D721Med (cell line): ENCODE measurements at regions not wholly inside any gene's neighbourhood (a gene's known extent, or its start where the extent isn't known, plus 50 kb on each side); places are given as distances from the start of the nearest gene placed in this dataset.
"Not testable (repeated sequence)": the region's sequence is repeated elsewhere in the genome, so short reads cannot be mapped to it uniquely, and the experiment has no call there.

ENCODE experiments used
- DNase-seq: peaks from one replicate; pipeline ENCODE4 v3.0.0; 2011; ENCODE audit warnings: low spot score; ENCODE audit not compliant: insufficient read length
- FAIRE-seq: peaks from 2 replicates; lab custom pipeline; 2011; peaks lifted over from hg19 to GRCh38; lab: Jason Lieb, UNC
- TF ChIP-seq, protein P1 (sequence below): IDR thresholded peaks from 2 replicates; pipeline ENCODE4 v1.5.1; 2012; ENCODE audit warnings: mild to moderate bottlenecking, control low read depth; ENCODE audit not compliant: insufficient read depth; ENCODE audit errors: missing control alignments

DNA sequence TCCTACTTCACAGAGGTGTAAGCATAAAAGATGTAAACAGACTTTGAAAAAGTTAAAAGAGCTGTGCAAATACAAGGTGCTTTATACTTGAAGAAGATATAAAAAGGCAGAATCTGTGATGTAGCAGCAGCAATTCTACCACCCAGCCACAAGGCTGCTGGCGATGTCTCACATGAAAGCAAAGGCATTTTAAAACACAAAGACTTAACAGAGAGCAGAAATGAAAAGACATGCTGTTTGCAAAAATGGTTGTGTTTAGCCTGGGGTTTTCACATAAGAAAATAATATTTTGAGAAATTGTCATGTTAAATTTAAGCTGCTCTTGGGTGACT is 85.5 kb upstream of the ZNF800 start:
- TF ChIP-seq, protein P1, sequence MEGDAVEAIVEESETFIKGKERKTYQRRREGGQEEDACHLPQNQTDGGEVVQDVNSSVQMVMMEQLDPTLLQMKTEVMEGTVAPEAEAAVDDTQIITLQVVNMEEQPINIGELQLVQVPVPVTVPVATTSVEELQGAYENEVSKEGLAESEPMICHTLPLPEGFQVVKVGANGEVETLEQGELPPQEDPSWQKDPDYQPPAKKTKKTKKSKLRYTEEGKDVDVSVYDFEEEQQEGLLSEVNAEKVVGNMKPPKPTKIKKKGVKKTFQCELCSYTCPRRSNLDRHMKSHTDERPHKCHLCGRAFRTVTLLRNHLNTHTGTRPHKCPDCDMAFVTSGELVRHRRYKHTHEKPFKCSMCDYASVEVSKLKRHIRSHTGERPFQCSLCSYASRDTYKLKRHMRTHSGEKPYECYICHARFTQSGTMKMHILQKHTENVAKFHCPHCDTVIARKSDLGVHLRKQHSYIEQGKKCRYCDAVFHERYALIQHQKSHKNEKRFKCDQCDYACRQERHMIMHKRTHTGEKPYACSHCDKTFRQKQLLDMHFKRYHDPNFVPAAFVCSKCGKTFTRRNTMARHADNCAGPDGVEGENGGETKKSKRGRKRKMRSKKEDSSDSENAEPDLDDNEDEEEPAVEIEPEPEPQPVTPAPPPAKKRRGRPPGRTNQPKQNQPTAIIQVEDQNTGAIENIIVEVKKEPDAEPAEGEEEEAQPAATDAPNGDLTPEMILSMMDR: no peak
- no peak for FAIRE-seq
- no peak for DNase-seq

DNA sequence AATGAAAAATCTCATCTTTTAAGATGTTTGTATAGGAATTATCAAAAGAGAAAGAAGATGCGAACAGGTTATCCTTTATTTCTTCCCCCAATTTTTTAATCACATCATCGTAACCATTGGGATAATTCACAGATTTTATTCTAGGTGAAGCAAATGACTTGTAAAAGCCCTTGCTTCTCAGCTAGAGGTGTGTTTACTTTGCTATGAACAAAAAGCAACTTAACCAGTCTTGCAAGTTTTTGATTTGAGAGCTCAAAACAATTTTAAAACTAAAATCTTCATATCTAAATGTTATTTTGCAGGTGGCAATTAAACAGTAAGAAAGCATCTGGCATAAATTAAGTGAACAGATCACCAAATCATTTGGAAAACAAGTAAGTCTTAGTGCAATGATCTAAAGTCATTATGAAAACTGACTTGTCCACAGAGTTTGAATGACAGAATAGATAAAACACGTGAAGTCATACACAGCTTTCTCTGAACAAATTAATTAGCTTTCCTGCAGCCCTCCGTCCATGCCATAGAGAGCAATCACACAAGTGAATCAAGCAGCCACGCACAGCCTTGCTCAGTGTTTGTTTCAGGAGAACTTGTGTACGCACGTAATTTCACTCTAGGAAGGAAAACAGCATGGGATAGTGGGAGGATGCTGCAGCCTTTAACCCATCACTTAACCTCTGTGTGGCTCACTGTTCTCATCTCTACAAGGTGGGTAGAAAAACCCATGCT is 85.0 kb upstream of the ZNF800 start:
- FAIRE-seq: no peak
- no peak for DNase-seq
- TF ChIP-seq, protein P1: no peak

DNA sequence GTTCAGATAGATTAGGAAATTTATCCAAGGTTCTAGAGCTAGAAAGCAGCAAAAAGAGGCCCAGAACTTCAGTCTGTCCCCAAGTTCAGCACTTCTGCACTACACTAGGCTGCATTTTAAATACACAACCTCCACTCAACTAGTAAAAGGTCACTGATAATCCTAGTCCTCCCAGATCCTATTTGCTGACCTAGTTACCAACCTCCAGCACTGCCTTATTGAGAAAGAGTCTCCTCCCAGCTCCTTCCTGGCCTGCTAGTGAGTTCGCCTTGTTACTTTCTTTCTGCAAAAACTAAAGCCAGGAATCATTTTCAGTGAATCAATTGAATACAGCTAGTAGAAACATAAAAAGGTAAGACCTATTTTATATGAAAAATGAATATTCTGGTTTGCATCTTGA is 84.1 kb upstream of the ZNF800 start:
- TF ChIP-seq, protein P1: no peak
- DNase-seq: no peak
- no peak for FAIRE-seq

DNA sequence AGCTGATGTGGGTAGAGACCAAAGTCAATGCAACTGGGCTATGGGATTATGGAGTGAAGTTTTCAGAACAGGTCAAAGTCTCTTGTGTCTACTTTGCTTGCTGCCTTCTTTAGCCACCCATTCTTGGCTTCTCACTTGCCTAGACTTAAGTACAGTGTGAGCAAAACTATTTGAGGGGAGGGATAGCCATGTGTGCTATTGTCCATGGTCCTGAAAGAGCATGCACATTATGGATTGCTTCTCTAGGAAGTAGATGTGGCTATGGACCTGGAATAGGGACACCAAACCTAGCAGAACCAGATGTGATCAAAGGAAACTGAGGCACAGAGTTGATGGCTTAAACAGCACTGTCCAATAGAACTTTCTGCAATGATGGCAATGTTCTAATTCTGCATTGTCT is 81.9 kb upstream of the ZNF800 start:
- TF ChIP-seq, protein P1: no peak
- no peak for FAIRE-seq
- no peak for DNase-seq

DNA sequence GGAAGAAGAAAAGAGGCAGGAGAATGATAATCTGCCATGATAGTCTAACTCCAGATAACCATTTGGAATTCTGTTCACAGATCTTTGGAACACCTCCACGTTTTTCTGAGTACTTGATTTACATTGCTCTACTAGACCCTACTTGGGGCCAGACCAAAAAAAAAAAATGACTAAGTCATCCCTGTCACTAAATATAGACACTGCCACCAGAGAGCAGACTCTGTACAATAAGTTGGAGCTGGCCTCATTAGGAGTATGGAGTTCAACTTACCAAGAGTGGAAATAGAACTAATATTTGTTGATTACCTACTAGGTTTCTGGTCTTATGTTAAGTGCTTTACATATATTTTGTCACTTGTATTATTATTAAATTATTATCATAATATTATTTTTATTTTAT is 80.9 kb upstream of the ZNF800 start:
- TF ChIP-seq, protein P1: no peak
- FAIRE-seq (no peak), DNase-seq (no peak)

DNA sequence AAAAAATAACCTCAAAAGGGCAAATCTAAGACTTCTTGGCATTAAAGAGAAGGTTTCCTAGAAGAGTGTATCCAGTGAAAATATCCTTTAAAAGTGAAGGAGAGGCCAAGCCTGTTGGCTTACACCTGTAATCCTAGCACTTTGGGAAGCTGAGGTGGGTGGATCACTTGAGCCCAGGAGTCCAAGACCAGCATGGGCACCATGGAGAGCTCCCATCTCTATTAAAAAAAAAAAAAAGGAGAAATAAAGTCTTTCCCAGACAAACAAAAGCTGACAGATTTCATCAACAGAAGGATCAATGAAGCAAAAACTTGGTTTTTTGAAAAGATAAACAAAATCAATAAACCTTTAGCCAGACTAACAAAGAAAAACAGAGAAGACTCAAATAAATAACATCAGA is 67.6 kb upstream of the ZNF800 start:
- FAIRE-seq: no peak
- TF ChIP-seq, protein P1: no peak
- DNase-seq: no peak

DNA sequence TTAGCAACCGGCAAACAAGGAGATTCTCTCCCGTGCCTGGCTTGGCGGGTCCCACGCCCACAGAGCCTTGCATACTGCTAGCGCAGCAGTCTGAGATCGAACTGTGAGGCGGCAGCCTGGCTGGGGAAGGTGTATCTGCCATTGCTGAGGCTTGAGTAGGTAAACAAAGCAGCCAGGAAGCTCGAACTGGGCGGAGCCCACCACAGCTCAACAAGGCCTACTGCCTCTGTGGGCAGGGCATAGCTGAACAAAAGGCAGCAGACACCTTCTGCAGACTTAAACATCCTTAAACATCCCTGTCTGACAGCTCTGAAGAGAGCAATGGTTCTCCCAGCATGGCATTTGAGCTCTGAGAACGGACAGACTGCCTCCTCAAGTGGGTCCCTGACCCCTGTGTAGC is 58.8 kb upstream of the ZNF800 start:
- not testable (repeated sequence) for DNase-seq, FAIRE-seq
